ENCODE measurements at regions not wholly inside any gene's neighbourhood (a gene's known extent, or its start where the extent isn't known, plus 50 kb on each side); places are given as distances from the start of the nearest gene placed in this dataset.

DNA sequence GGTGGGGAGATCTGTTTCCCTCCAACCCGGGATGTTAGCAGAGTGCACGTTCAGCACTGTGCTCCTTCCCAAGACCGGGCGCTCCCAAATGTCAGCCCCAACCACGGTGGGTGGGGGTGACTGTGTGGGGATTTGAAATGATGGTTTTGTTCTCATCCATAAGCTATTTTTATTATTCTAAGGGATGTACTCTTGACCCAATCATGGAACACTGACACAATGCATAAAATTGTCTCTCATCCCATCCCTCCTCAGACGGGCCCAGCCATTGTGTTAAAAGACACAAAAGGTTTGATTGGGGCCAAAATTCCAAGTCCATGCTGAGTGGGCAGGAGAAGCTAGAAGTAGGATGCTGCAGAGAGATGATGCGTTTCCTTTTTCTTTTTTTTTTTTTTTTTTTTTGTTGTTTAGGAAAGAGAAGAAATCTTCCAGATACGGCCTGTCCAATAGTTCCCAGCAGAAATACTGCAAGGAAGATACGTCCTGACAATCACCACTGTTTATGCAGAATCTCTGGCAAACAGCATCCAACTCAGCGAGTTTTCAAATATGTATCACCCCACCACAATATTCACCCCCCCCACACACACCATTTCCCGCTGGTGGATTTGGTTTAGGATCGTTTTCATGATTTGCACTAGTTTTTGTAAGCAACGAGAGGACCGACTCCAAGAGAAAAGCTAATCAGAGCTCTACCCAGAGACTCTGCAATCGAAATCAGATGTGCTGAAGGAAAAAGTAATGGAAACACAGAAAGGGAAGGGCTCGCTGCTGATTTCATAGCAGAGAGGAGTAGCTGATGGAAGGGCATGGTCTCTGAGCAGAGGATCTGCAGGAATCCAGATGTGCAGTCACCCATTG lies 163.5 kb upstream of the DYNLRB2 start:
- POLR2A ChIA-PET: no interaction called here
- CTCF ChIA-PET: interaction anchor here (1.0 kb wide), 1 partner anchor 8 kb away, joined by 3 read pairs; no protein-coding TSS in a partner anchor
- Mint-ChIP-seq H3K27ac (no peak overlapping the region), H3K4me1 (peaks cover 8% of the 10 kb centered on the region; the same call in 1 of the 2 replicates), H3K36me3 (peaks cover 7% of the 10 kb centered on the region), H3K27me3 (ENCODE audit: low read depth) (no peaks in the 10 kb centered on the region), H3K9me3 (peaks cover 23% of the 10 kb centered on the region), H3K4me3 (no peak overlapping the region)
- ATAC-seq: no peak
- TF ChIP-seq OVOL2 (CRISPR knock-in tag; IDR thresholded peaks at IDR 0.05; ENCODE audit: borderline replicate concordance) (no peak), USF2 (CRISPR knock-in tag; IDR thresholded peaks at IDR 0.05) (no peak), ELF4 (CRISPR knock-in tag; IDR thresholded peaks at IDR 0.05; ENCODE audit: low read depth) (no peak), ETV6 (CRISPR knock-in tag; IDR thresholded peaks at IDR 0.05) (no peak)
- TF ChIP-seq, protein P1, sequence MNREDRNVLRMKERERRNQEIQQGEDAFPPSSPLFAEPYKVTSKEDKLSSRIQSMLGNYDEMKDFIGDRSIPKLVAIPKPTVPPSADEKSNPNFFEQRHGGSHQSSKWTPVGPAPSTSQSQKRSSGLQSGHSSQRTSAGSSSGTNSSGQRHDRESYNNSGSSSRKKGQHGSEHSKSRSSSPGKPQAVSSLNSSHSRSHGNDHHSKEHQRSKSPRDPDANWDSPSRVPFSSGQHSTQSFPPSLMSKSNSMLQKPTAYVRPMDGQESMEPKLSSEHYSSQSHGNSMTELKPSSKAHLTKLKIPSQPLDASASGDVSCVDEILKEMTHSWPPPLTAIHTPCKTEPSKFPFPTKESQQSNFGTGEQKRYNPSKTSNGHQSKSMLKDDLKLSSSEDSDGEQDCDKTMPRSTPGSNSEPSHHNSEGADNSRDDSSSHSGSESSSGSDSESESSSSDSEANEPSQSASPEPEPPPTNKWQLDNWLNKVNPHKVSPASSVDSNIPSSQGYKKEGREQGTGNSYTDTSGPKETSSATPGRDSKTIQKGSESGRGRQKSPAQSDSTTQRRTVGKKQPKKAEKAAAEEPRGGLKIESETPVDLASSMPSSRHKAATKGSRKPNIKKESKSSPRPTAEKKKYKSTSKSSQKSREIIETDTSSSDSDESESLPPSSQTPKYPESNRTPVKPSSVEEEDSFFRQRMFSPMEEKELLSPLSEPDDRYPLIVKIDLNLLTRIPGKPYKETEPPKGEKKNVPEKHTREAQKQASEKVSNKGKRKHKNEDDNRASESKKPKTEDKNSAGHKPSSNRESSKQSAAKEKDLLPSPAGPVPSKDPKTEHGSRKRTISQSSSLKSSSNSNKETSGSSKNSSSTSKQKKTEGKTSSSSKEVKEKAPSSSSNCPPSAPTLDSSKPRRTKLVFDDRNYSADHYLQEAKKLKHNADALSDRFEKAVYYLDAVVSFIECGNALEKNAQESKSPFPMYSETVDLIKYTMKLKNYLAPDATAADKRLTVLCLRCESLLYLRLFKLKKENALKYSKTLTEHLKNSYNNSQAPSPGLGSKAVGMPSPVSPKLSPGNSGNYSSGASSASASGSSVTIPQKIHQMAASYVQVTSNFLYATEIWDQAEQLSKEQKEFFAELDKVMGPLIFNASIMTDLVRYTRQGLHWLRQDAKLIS (CRISPR knock-in tag; IDR thresholded peaks at IDR 0.05; ENCODE audit: borderline replicate concordance): no peak
- DNase-seq (ENCODE audit: low spot score): no peak

- Mint-ChIP-seq H3K4me1 (peaks cover 8% of the 10 kb centered on the region; the same call in 1 of the 2 replicates), H3K27ac (no peak overlapping the region), H3K4me3 (no peak overlapping the region), H3K27me3 (ENCODE audit: low read depth) (no peaks in the 10 kb centered on the region), H3K36me3 (peaks cover 7% of the 10 kb centered on the region), H3K9me3 (peaks cover 23% of the 10 kb centered on the region)
- ChIA-PET POLR2A (interaction anchor here (0.6 kb wide), 1 partner anchor 8 kb away, joined by 5 read pairs; no protein-coding TSS in a partner anchor), CTCF (no interaction called here)
- ATAC-seq (no peak), DNase-seq (ENCODE audit: low spot score) (no peak)
- TF ChIP-seq, protein P2, sequence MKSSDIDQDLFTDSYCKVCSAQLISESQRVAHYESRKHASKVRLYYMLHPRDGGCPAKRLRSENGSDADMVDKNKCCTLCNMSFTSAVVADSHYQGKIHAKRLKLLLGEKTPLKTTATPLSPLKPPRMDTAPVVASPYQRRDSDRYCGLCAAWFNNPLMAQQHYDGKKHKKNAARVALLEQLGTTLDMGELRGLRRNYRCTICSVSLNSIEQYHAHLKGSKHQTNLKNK (CRISPR knock-in tag; IDR thresholded peaks at IDR 0.05): no peak
- TF ChIP-seq SP1 (CRISPR knock-in tag; conservative IDR thresholded peaks at IDR 0.05) (no peak), ATF1 (CRISPR knock-in tag; IDR thresholded peaks at IDR 0.05) (no peak), HMGXB4 (CRISPR knock-in tag; IDR thresholded peaks at IDR 0.05) (no peak), GRHL2 (CRISPR knock-in tag; IDR thresholded peaks at IDR 0.05; ENCODE audit: insufficient replicate concordance, severe bottlenecking) (no peak), ELF4 (CRISPR knock-in tag; IDR thresholded peaks at IDR 0.05; ENCODE audit: low read depth) (no peak), USF1 (CRISPR knock-in tag; IDR thresholded peaks at IDR 0.05) (no peak), CBFB (CRISPR knock-in tag; IDR thresholded peaks at IDR 0.05; ENCODE audit: low read depth) (no peak), PRDM15 (CRISPR knock-in tag; IDR thresholded peaks at IDR 0.05) (no peak), RORB (CRISPR knock-in tag; IDR thresholded peaks at IDR 0.05) (no peak), NR1H2 (CRISPR knock-in tag; IDR thresholded peaks at IDR 0.05) (no peak)
- TF ChIP-seq, protein P3, sequence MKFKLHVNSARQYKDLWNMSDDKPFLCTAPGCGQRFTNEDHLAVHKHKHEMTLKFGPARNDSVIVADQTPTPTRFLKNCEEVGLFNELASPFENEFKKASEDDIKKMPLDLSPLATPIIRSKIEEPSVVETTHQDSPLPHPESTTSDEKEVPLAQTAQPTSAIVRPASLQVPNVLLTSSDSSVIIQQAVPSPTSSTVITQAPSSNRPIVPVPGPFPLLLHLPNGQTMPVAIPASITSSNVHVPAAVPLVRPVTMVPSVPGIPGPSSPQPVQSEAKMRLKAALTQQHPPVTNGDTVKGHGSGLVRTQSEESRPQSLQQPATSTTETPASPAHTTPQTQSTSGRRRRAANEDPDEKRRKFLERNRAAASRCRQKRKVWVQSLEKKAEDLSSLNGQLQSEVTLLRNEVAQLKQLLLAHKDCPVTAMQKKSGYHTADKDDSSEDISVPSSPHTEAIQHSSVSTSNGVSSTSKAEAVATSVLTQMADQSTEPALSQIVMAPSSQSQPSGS (CRISPR knock-in tag; IDR thresholded peaks at IDR 0.05; ENCODE audit: borderline replicate concordance, low read depth): no peak
- TF ChIP-seq, protein P4, sequence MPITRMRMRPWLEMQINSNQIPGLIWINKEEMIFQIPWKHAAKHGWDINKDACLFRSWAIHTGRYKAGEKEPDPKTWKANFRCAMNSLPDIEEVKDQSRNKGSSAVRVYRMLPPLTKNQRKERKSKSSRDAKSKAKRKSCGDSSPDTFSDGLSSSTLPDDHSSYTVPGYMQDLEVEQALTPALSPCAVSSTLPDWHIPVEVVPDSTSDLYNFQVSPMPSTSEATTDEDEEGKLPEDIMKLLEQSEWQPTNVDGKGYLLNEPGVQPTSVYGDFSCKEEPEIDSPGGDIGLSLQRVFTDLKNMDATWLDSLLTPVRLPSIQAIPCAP (CRISPR knock-in tag; IDR thresholded peaks at IDR 0.05): no peak
Observed at GRCh38 chr16:80375973-80376372, 164.8 kb upstream of the DYNLRB2 start.

All from WTC11 (cell line).